DND-41 (cell line): ENCODE measurements at regions not wholly inside any gene's neighbourhood (a gene's known extent, or its start where the extent isn't known, plus 50 kb on each side); places are given as distances from the start of the nearest gene placed in this dataset.

Experiments
- ATAC-seq: fragments of 200-7000 bp; cut with Tn5 transposase; 3 replicates; pipeline ENCODE4 v1.9.1; 2021; ENCODE audit warnings: low read depth; ENCODE audit not compliant: insufficient read depth
- DNase-seq: peaks from one replicate; pipeline ENCODE4 v3.0.0-alpha.2; 2020
- H2AFZ ChIP-seq: 2 replicates; pipeline ENCODE4 v1.6.0; 2012; ENCODE audit warnings: low read depth, low read length
- H3K27ac ChIP-seq: 2 replicates; pipeline ENCODE4 v1.5.1; 2012; ENCODE audit warnings: low read length, inconsistent platforms
- H3K27me3 ChIP-seq: fragments of 200-600 bp; sonication (generic); 2 replicates; pipeline ENCODE4 v1.6.0; 2012; ENCODE audit warnings: low read length, mild to moderate bottlenecking, inconsistent platforms; ENCODE audit not compliant: insufficient read depth, poor library complexity
- H3K36me3 ChIP-seq: 2 replicates; pipeline ENCODE4 v1.5.1; 2012; ENCODE audit warnings: low read length, inconsistent platforms; ENCODE audit not compliant: insufficient read depth
- H3K4me1 ChIP-seq: 2 replicates; pipeline ENCODE4 v1.5.1; 2012; ENCODE audit warnings: mild to moderate bottlenecking, low read length; ENCODE audit not compliant: insufficient read depth
- H3K4me2 ChIP-seq: 2 replicates; pipeline ENCODE4 v1.6.0; 2012; ENCODE audit warnings: mild to moderate bottlenecking, moderate library complexity, low read length, inconsistent platforms; ENCODE audit not compliant: insufficient read depth
- H3K4me3 ChIP-seq, 2 experiments: fragments of 200-600 bp in 1 of 2; shearing (Covaris generic) in 1 of 2; 2 replicates each; pipeline ENCODE4 v1.5.1; 2012 to 2016; ENCODE audit warnings: inconsistent platforms in 2 of 2, low read length in 2 of 2, mild to moderate bottlenecking in 2 of 2, low read depth in 1 of 2, moderate library complexity in 1 of 2
- H3K79me2 ChIP-seq: 2 replicates; pipeline ENCODE4 v1.6.0; 2012; ENCODE audit warnings: low read length, inconsistent platforms; ENCODE audit not compliant: insufficient read depth
- H3K9ac ChIP-seq: 2 replicates; pipeline ENCODE4 v1.6.0; 2012; ENCODE audit warnings: low read depth, mild to moderate bottlenecking, inconsistent platforms, low read length, moderate library complexity
- H3K9me3 ChIP-seq: 2 replicates; pipeline ENCODE4 v1.5.1; 2012; ENCODE audit warnings: low read length, moderate library complexity, mild to moderate bottlenecking, inconsistent platforms; ENCODE audit not compliant: insufficient read depth, severe bottlenecking
- H4K20me1 ChIP-seq: 2 replicates; pipeline ENCODE4 v1.6.0; 2012; ENCODE audit warnings: low read length; ENCODE audit not compliant: insufficient read depth
- CTCF ChIP-seq: IDR thresholded peaks from 2 replicates; pipeline ENCODE4 v1.5.1; 2012; ENCODE audit warnings: borderline replicate concordance, low read length, moderate library complexity, mild to moderate bottlenecking; ENCODE audit not compliant: poor library complexity, severe bottlenecking; ENCODE audit errors: extremely low read depth
- EZH2 ChIP-seq: IDR thresholded peaks from 3 replicates; pipeline ENCODE4 v1.6.1; 2012; ENCODE audit warnings: borderline replicate concordance, low read depth, mild to moderate bottlenecking, moderate library complexity, low read length, inconsistent platforms; ENCODE audit not compliant: severe bottlenecking

GRCh38 chr1:213643360-213643759, 344.4 kb upstream of the PROX1 start:
- Histone ChIP-seq H3K27me3 (peaks cover 2% of the 10 kb centered on the region), H4K20me1 (no peaks in the 10 kb centered on the region)
- no peak for ATAC-seq

GRCh38 chr1:213647864-213648650, 339.7 kb upstream of the PROX1 start:
- Histone ChIP-seq H3K9ac (no peak overlapping the region), H3K79me2 (no peaks in the 10 kb centered on the region), H3K27ac (no peak overlapping the region), H4K20me1 (no peaks in the 10 kb centered on the region), H3K4me2 (no peak overlapping the region), H3K36me3 (no peaks in the 10 kb centered on the region), H3K4me1 (no peaks in the 10 kb centered on the region), H3K4me3 (no peak overlapping the region), H3K27me3 (peaks cover 2% of the 10 kb centered on the region), H3K9me3 (no peaks in the 10 kb centered on the region), H2AFZ (no peak overlapping the region)
- TF ChIP-seq CTCF (no peak), EZH2 (no peak)
- DNase-seq, result no peak
- no peak for ATAC-seq

More at GRCh38 chr1:213643360-213643759, 344.4 kb upstream of the PROX1 start:
- no peak for TF ChIP-seq CTCF
- TF ChIP-seq EZH2, result no peak
- Histone ChIP-seq H2AFZ (no peak overlapping the region), H3K79me2 (no peaks in the 10 kb centered on the region), H3K36me3 (no peaks in the 10 kb centered on the region), H3K9ac (no peak overlapping the region), H3K4me1 (no peaks in the 10 kb centered on the region), H3K27ac (no peak overlapping the region), H3K9me3 (no peaks in the 10 kb centered on the region), H3K4me3 (no peak overlapping the region), H3K4me2 (no peak overlapping the region)
- no peak for DNase-seq

GRCh38 chr1:213649373-213649772, 338.4 kb upstream of the PROX1 start:
- Histone ChIP-seq H2AFZ (no peak overlapping the region), H3K27ac (no peak overlapping the region), H3K36me3 (no peaks in the 10 kb centered on the region), H3K27me3 (peaks cover 2% of the 10 kb centered on the region), H3K4me2 (no peak overlapping the region), H4K20me1 (no peaks in the 10 kb centered on the region), H3K9me3 (no peaks in the 10 kb centered on the region), H3K79me2 (no peaks in the 10 kb centered on the region), H3K9ac (no peak overlapping the region), H3K4me1 (no peaks in the 10 kb centered on the region), H3K4me3 (no peak overlapping the region)
- ATAC-seq, result no peak
- DNase-seq, result no peak
- TF ChIP-seq EZH2, result no peak
- no peak for TF ChIP-seq CTCF

GRCh38 chr1:213650603-213651002, 337.2 kb upstream of the PROX1 start:
- Histone ChIP-seq H3K27ac (no peak overlapping the region), H3K4me1 (no peaks in the 10 kb centered on the region), H3K9me3 (no peaks in the 10 kb centered on the region), H3K79me2 (no peaks in the 10 kb centered on the region), H3K27me3 (peaks cover 2% of the 10 kb centered on the region), H3K4me3 (no peak overlapping the region), H4K20me1 (no peaks in the 10 kb centered on the region), H3K4me2 (no peak overlapping the region), H2AFZ (no peak overlapping the region), H3K9ac (no peak overlapping the region), H3K36me3 (no peaks in the 10 kb centered on the region)
- DNase-seq (no peak), ATAC-seq (no peak)
- TF ChIP-seq CTCF, result no peak
- TF ChIP-seq EZH2, result no peak
